Testis (tissue), 2 donors: ENCODE measurements at regions not wholly inside any gene's neighbourhood (a gene's known extent, or its start where the extent isn't known, plus 50 kb on each side); places are given as distances from the start of the nearest gene placed in this dataset.

Experiments
- DNase-seq: peaks from one replicate; pipeline ENCODE4 v3.0.0-alpha.2; 2019
- H3K27ac ChIP-seq, 2 donors: fragments of 200-600 bp; sonication (generic); one replicate each; pipeline ENCODE4 v1.5.1; 2019
- H3K27me3 ChIP-seq: fragments of 200-600 bp; sonication (generic); one replicate; pipeline ENCODE4 v1.5.1; 2019
- H3K36me3 ChIP-seq: fragments of 200-600 bp; sonication (generic); one replicate; pipeline ENCODE4 v1.5.1; 2017; ENCODE audit warnings: low read depth; ENCODE audit errors: missing control alignments
- H3K4me1 ChIP-seq: fragments of 200-600 bp; sonication (generic); one replicate; pipeline ENCODE4 v1.5.1; 2019
- H3K4me3 ChIP-seq, 2 donors: fragments of 200-600 bp; sonication (generic); one replicate each; pipeline ENCODE4 v1.5.1; 2017 to 2019
- H3K9me3 ChIP-seq: fragments of 200-600 bp; sonication (generic); one replicate; pipeline ENCODE4 v1.5.1; 2017
- POLR2A ChIP-seq: fragments of 450-650 bp; IDR thresholded peaks from one replicate; pipeline ENCODE4 v1.6.1; 2017; ENCODE audit warnings: antibody characterized with exemption, mild to moderate bottlenecking, moderate library complexity
- WGBS, 2 donors: methylation state at CpG; one replicate each; pipeline ENCODE4 v1.1.5; 2018; 5-methylcytosine and 5-hydroxymethylcytosine counted together
- intact Hi-C: fragments of 100-400 bp; cut with DNase I; formaldehyde crosslinking; loops from one replicate; pipeline ENCODE4 v1.15.1; 2023; ENCODE audit warnings: low total_unique reads
- TF ChIP-seq, protein P1 (sequence below), 3 experiments: fragments of 450-650 bp in 2 of 3; fragments of 200-600 bp in 1 of 3; sonication (generic) in 1 of 3; IDR thresholded peaks; one replicate each; pipeline ENCODE4 v1.5.1; 2016 to 2019; ENCODE audit warnings: antibody characterized with exemption in 3 of 3, mild to moderate bottlenecking in 2 of 3, moderate library complexity in 1 of 3

- Histone ChIP-seq H3K27me3 (no peaks in the 10 kb centered on the region), H3K4me3 (no peak overlapping the region), H3K9me3 (no peaks in the 10 kb centered on the region), H3K36me3 (no peaks in the 10 kb centered on the region), H3K27ac (no peak overlapping the region), H3K4me1 (no peaks in the 10 kb centered on the region)
- DNase-seq = no peak
- intact Hi-C loops = no loop called here
- no peak for TF ChIP-seq POLR2A
- TF ChIP-seq, protein P1, sequence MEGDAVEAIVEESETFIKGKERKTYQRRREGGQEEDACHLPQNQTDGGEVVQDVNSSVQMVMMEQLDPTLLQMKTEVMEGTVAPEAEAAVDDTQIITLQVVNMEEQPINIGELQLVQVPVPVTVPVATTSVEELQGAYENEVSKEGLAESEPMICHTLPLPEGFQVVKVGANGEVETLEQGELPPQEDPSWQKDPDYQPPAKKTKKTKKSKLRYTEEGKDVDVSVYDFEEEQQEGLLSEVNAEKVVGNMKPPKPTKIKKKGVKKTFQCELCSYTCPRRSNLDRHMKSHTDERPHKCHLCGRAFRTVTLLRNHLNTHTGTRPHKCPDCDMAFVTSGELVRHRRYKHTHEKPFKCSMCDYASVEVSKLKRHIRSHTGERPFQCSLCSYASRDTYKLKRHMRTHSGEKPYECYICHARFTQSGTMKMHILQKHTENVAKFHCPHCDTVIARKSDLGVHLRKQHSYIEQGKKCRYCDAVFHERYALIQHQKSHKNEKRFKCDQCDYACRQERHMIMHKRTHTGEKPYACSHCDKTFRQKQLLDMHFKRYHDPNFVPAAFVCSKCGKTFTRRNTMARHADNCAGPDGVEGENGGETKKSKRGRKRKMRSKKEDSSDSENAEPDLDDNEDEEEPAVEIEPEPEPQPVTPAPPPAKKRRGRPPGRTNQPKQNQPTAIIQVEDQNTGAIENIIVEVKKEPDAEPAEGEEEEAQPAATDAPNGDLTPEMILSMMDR (IDR thresholded peaks at IDR 0.05) = no peak
- WGBS, 2 donors = 79 to 86% methylated on average over 3 of the region's 3 CpGs
Measured at GRCh38 chr10:56481521-56482091, 120.5 kb upstream of the ZWINT start.

DNA sequence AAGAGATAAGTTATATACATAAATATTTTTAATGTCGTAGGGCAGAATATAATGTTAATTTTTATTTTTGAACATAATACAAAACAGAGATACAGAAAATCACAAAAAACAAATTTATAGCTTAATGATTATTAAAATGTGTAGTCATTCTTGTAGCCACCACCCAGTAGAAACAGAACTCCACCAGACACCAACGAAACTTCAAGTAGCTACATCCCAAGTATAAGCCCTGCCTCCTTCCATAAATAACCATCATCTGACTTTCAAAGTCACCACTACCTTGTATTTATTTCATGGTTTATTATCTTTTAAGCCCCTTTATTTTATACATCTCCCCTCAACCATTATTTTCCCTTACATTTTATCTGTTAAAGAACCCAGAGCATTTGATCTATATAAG is 111.9 kb upstream of the ZWINT start:
- no peak overlapping the region for H3K27ac ChIP-seq
- H3K9me3 ChIP-seq = no peaks in the 10 kb centered on the region
- WGBS, 2 donors = 85 to 93% methylated on average over 2 of the region's 2 CpGs
- DNase-seq = no peak
- no peak overlapping the region for H3K4me3 ChIP-seq
- H3K36me3 ChIP-seq = no peaks in the 10 kb centered on the region
- no peaks in the 10 kb centered on the region for H3K27me3 ChIP-seq
- TF ChIP-seq, protein P1 (IDR thresholded peaks at IDR 0.05) = no peak
- no peak for TF ChIP-seq POLR2A
- intact Hi-C loops = no loop called here
- H3K4me1 ChIP-seq = no peaks in the 10 kb centered on the region

DNA sequence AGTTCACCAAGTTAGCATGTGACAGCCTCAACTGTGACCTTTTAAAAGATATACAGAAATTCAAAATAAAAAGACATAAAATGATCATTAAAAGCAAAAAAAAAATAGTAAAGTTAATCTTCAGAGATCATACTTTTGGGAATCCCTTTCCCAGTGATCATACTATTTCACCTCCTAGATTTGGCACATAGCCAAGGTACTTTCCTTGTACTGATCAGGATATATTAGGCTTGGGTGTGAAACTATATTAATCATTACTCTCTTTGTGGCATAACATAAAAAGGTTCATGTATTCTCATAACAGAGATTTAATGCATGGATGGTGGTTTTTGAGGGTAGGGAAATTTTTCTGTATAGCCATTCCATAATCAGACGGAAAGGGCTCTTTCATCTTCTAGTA is 109.6 kb upstream of the ZWINT start:
- 90 to 97% methylated on average over 1 of the region's 1 CpG for WGBS, 2 donors
- H3K36me3 ChIP-seq = no peaks in the 10 kb centered on the region
- intact Hi-C loops = no loop called here
- no peak overlapping the region for H3K27ac ChIP-seq
- no peak for DNase-seq
- no peak overlapping the region for H3K4me3 ChIP-seq
- H3K9me3 ChIP-seq = no peaks in the 10 kb centered on the region
- H3K27me3 ChIP-seq = no peaks in the 10 kb centered on the region
- no peaks in the 10 kb centered on the region for H3K4me1 ChIP-seq
- TF ChIP-seq POLR2A = no peak
- TF ChIP-seq, protein P1 (IDR thresholded peaks at IDR 0.05) = no peak

DNA sequence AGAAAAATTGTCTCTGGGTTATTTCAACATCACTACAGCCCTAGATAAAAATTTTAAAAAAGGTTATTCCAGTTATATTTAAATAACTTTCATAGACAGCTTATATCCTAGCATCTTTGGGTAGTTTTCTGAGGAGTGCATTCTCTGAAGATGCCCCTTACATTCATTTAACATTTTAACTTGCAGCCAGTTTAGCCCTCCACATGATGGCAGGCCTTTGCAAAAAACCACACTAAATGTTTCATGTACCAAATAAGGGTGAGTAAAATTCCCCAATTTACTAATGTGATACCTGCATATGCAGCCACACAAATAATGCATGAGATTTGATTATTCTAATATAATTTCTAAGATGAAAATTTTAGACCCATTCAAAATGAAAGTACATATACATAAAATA is 108.4 kb upstream of the ZWINT start:
- no peaks in the 10 kb centered on the region for H3K36me3 ChIP-seq
- H3K4me3 ChIP-seq = no peak overlapping the region
- no peaks in the 10 kb centered on the region for H3K9me3 ChIP-seq
- intact Hi-C loops = no loop called here
- no peak for DNase-seq
- H3K27ac ChIP-seq = no peak overlapping the region
- TF ChIP-seq, protein P1 (IDR thresholded peaks at IDR 0.05) = no peak
- no peak for TF ChIP-seq POLR2A
- H3K27me3 ChIP-seq = no peaks in the 10 kb centered on the region
- no peaks in the 10 kb centered on the region for H3K4me1 ChIP-seq

DNA sequence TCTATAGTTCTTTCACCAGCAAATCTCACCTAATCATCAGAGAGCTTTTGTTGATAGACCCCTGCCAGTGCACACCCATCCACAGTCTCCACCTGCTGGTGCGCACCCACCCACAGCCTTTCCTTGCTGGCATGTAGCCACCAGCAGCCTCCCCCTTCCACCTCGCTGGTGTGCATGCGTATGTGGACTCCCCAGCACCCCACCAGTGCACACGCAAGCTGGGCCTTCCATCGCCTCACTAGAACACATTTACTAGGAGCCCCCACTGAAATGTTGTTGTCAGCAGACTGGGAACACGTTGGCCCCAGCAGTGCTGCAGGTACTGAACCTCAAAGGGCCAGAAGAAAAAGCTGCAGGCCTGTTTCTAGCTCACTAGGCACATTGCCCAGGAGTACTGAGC is 104.9 kb upstream of the ZWINT start:
- no peak for DNase-seq
- Histone ChIP-seq H3K9me3 (no peaks in the 10 kb centered on the region), H3K4me3 (no peak overlapping the region), H3K27me3 (no peaks in the 10 kb centered on the region), H3K4me1 (no peaks in the 10 kb centered on the region), H3K36me3 (no peaks in the 10 kb centered on the region), H3K27ac (no peak overlapping the region)
- no peak for TF ChIP-seq POLR2A
- TF ChIP-seq, protein P1 (IDR thresholded peaks at IDR 0.05) = no peak
- WGBS, 2 donors = 91 to 93% methylated on average over 6 of the region's 6 CpGs
- intact Hi-C loops = no loop called here
